ENCODE measurements at regions not wholly inside any gene's neighbourhood (a gene's known extent, or its start where the extent isn't known, plus 50 kb on each side); places are given as distances from the start of the nearest gene placed in this dataset.

- Mint-ChIP-seq H3K9me3 (peaks cover 59% of the 10 kb centered on the region), H3K27me3 (ENCODE audit: insufficient read depth) (no peaks in the 10 kb centered on the region), H3K36me3 (ENCODE audit: low read depth) (peaks cover 37% of the 10 kb centered on the region), H3K4me1 (no peaks in the 10 kb centered on the region), H3K27ac (no peak overlapping the region), H3K4me3 (no peak overlapping the region)
- Histone ChIP-seq H3K27ac (ENCODE audit: low read depth, low read length) (no peak overlapping the region), H3K9ac (ENCODE audit: extremely low read depth, low read length, poor library complexity, severe bottlenecking) (no peak overlapping the region), H3K9me3 (ENCODE audit: control insufficient read depth, low read length) (peaks cover 71% of the 10 kb centered on the region), H3K4me1 (ENCODE audit: control insufficient read depth, insufficient read depth, low read length) (no peaks in the 10 kb centered on the region), H3K27me3 (ENCODE audit: control insufficient read depth, insufficient read depth, low read length, poor library complexity, severe bottlenecking) (no peaks in the 10 kb centered on the region), H3K36me3 (ENCODE audit: control insufficient read depth, insufficient read depth, low read length) (peaks cover 5% of the 10 kb centered on the region), H3K4me3 (ENCODE audit: low read length) (no peak overlapping the region)
- no peak for DNase-seq
- TF ChIP-seq CTCF (conservative IDR thresholded peaks at IDR 0.05), result no peak
- WGBS, 2 experiments (ENCODE audit: insufficient coverage in 1 of 2, insufficient read length in 1 of 2), result 90 to 96% methylated on average over 2 to 4 of the region's 4 CpGs
These were observed 238.6 kb downstream of the DUSP10 start for GRCh38 chr1:221503268-221503667.

- Mint-ChIP-seq H3K4me3 (no peak overlapping the region), H3K27ac (peak overlapping the region; percentile 42), H3K27me3 (ENCODE audit: insufficient read depth) (no peaks in the 10 kb centered on the region), H3K4me1 (peaks cover 48% of the 10 kb centered on the region), H3K9me3 (peaks cover 29% of the 10 kb centered on the region), H3K36me3 (ENCODE audit: low read depth) (peaks cover 20% of the 10 kb centered on the region)
- Histone ChIP-seq H3K27ac (ENCODE audit: low read depth, low read length) (no peak overlapping the region), H3K4me1 (ENCODE audit: control insufficient read depth, insufficient read depth, low read length) (peaks cover 26% of the 10 kb centered on the region), H3K9ac (ENCODE audit: extremely low read depth, low read length, poor library complexity, severe bottlenecking) (no peak overlapping the region), H3K36me3 (ENCODE audit: control insufficient read depth, insufficient read depth, low read length) (peaks cover 5% of the 10 kb centered on the region), H3K4me3 (ENCODE audit: low read length) (peak overlapping the region; percentile 54), H3K9me3 (ENCODE audit: control insufficient read depth, low read length) (peaks cover 36% of the 10 kb centered on the region), H3K27me3 (ENCODE audit: control insufficient read depth, insufficient read depth, low read length, poor library complexity, severe bottlenecking) (no peaks in the 10 kb centered on the region)
- 50 to 74% methylated on average over 1 to 3 of the region's 3 CpGs for WGBS, 2 experiments (ENCODE audit: insufficient coverage in 1 of 2, insufficient read length in 1 of 2)
- DNase-seq, result no peak
- no peak for TF ChIP-seq CTCF (conservative IDR thresholded peaks at IDR 0.05)
These were observed 232.1 kb downstream of the DUSP10 start for GRCh38 chr1:221509575-221510355.

- no peak overlapping the region for H3K4me3 Mint-ChIP-seq
- Histone ChIP-seq H3K36me3 (ENCODE audit: control insufficient read depth, insufficient read depth, low read length) (peaks cover 5% of the 10 kb centered on the region), H3K9me3 (ENCODE audit: control insufficient read depth, low read length) (peaks cover 25% of the 10 kb centered on the region), H3K27me3 (ENCODE audit: control insufficient read depth, insufficient read depth, low read length, poor library complexity, severe bottlenecking) (no peaks in the 10 kb centered on the region), H3K4me3 (ENCODE audit: low read length) (peak overlapping the region; percentile 54), H3K27ac (ENCODE audit: low read depth, low read length) (no peak overlapping the region), H3K9ac (ENCODE audit: extremely low read depth, low read length, poor library complexity, severe bottlenecking) (no peak overlapping the region), H3K4me1 (ENCODE audit: control insufficient read depth, insufficient read depth, low read length) (peaks cover 26% of the 10 kb centered on the region)
- WGBS, 2 experiments (ENCODE audit: insufficient coverage in 1 of 2, insufficient read length in 1 of 2), result 77 to 91% methylated on average over 3 of the region's 3 CpGs
- H3K27ac Mint-ChIP-seq, result peak overlapping the region; percentile 88
- TF ChIP-seq CTCF (conservative IDR thresholded peaks at IDR 0.05), result no peak
- peaks cover 55% of the 10 kb centered on the region for H3K4me1 Mint-ChIP-seq
- DNase-seq, result peak; percentile 55
- H3K27me3 Mint-ChIP-seq (ENCODE audit: insufficient read depth), result no peaks in the 10 kb centered on the region
- H3K36me3 Mint-ChIP-seq (ENCODE audit: low read depth), result peaks cover 11% of the 10 kb centered on the region
- H3K9me3 Mint-ChIP-seq, result peaks cover 19% of the 10 kb centered on the region
These were observed 230.9 kb downstream of the DUSP10 start for GRCh38 chr1:221510793-221511503.
